Heart right ventricle (tissue), 16 donors: ENCODE measurements at regions not wholly inside any gene's neighbourhood (a gene's known extent, or its start where the extent isn't known, plus 50 kb on each side); places are given as distances from the start of the nearest gene placed in this dataset.
"Not testable (repeated sequence)": the region's sequence is repeated elsewhere in the genome, so short reads cannot be mapped to it uniquely, and the experiment has no call there.

Experiments
- ATAC-seq, 8 donors: fragments of 200-7000 bp; cut with Tn5 transposase; one replicate each; pipeline ENCODE4 v1.9.1; 2020; ENCODE audit warnings: mild to moderate bottlenecking in 8 of 8, moderate library complexity in 8 of 8, moderate number of reproducible peaks in 1 of 8
- DNase-seq, 2 donors: peaks; one replicate each; pipeline ENCODE4 v3.0.0-alpha.2; 2020
- H3K27ac ChIP-seq, 10 donors: fragments of 200-600 bp; sonication (generic) in 2 of 10; one replicate each; pipeline versions ENCODE4 v1.5.0 to v1.8.0; 2020 to 2022; ENCODE audit warnings: mild to moderate bottlenecking in 3 of 10
- H3K27me3 ChIP-seq, 7 donors: fragments of 200-600 bp; one replicate each; pipeline ENCODE4 v1.8.0; 2021 to 2022; ENCODE audit warnings: mild to moderate bottlenecking in 2 of 7
- H3K36me3 ChIP-seq, 9 donors: fragments of 200-600 bp; sonication (generic) in 1 of 9; one replicate each; pipeline versions ENCODE4 v1.5.0 to v1.8.0; 2020 to 2022; ENCODE audit warnings: mild to moderate bottlenecking in 2 of 9
- H3K4me1 ChIP-seq, 9 donors: fragments of 200-600 bp; sonication (generic) in 1 of 9; one replicate each; pipeline versions ENCODE4 v1.5.0 to v1.8.0; 2020 to 2022; ENCODE audit warnings: mild to moderate bottlenecking in 4 of 9
- H3K4me3 ChIP-seq, 10 donors: fragments of 200-600 bp; sonication (generic) in 2 of 10; one replicate each; pipeline versions ENCODE4 v1.5.0 to v1.8.0; 2020 to 2022; ENCODE audit warnings: mild to moderate bottlenecking in 7 of 10, moderate library complexity in 2 of 10
- H3K9me3 ChIP-seq, 11 donors: fragments of 200-600 bp in 10 of 11; sonication (generic) in 2 of 11; one replicate each; pipeline versions ENCODE4 v1.5.0 to v1.8.0; 2013 to 2022; ENCODE audit warnings: mild to moderate bottlenecking in 2 of 11, control low read depth in 1 of 11, moderate library complexity in 1 of 11
- CTCF ChIP-seq, 9 donors: fragments of 200-600 bp; sonication (generic) in 2 of 9; IDR thresholded peaks; one replicate each; pipeline versions ENCODE4 v1.5.0 to v1.8.0; 2021 to 2022; ENCODE audit warnings: antibody characterized with exemption in 9 of 9, mild to moderate bottlenecking in 5 of 9, moderate library complexity in 1 of 9
- WGBS, 2 donors: extraction: QIAGEN DNeasy Blood & Tissue Kit; methylation state at CpG; one replicate each; pipeline ENCODE4 v1.1.7; 2013; ENCODE audit warnings: inconsistent platforms in 1 of 2; 5-methylcytosine and 5-hydroxymethylcytosine counted together
- intact Hi-C, 10 donors: fragments of 100-400 bp; cut with DNase I; formaldehyde crosslinking; loops; one replicate each; pipeline versions ENCODE4 v1.11.1 to v1.14.2; 2022
- donor health status: Arrhythmogenic right ventricular cardiomyopathy.
- donor health status: ischemic (EF 13 %, LVEDD 7.1; RV severe dilation, severe dysfunction).
- donor health status: healthy with polysubstance abuse.
- donor health status: DM: no; HTN: yes; CAD: no.
- donor health status: DM: no; HTN: no; CAD: no.
- donor health status: ischemic (EF 25% LVEDD 6.9; RV normal size, moderate dysfunction).
- donor health status: ischemic (EF 25% LVEDD 5.7; RV mildly dilated, moderate dysfunction).
- donor health status: healthy.
- donor health status: DM: yes; HTN: yes; CAD: no.
- donor health status: Ischemic cardiomyopathy.
- donor health status: ischemic (EF 35%, LVEDD 5.7; RV mildly dilated, moderate dysfunction).
- donor health status: nonischemic (EF 11% LVEDD 7.7; RV severe dilation, severe dysfunction).
- donor health status: DM: yes; HTN: yes; CAD: no.
- donor health status: PGD.
- donor health status: ischemic (EF 29% LVEDD 5.4; RV normal size, mild dysfunction).
- donor health status: nonischemic (EF 23%, LVEDD 6.1; RV moderate dilation, normal function).

- DNase-seq (peak in 1 of 2 donors; percentile 6), ATAC-seq (peak in 1 of 8 donors; percentile 34)
- no peaks in the 10 kb centered on the region for H3K36me3 ChIP-seq
- H3K9me3 ChIP-seq = no peaks in the 10 kb centered on the region
- no peaks in the 10 kb centered on the region for H3K4me1 ChIP-seq
- H3K27me3 ChIP-seq = no peaks in the 10 kb centered on the region
- no peak for TF ChIP-seq CTCF (IDR thresholded peaks at IDR 0.05)
- intact Hi-C loops = no loop called here
- no peak overlapping the region for H3K4me3 ChIP-seq
- WGBS, 2 donors = 30 to 45% methylated on average over 5 of the region's 5 CpGs
- no peak overlapping the region for H3K27ac ChIP-seq
Measured at GRCh38 chr3:80733522-80734176, 965.9 kb upstream of the ROBO1 start.

- H3K27me3 ChIP-seq, H3K36me3 ChIP-seq, H3K4me1 ChIP-seq, H3K9me3 ChIP-seq, H3K27ac ChIP-seq, intact Hi-C loops, H3K4me3 ChIP-seq, DNase-seq, ATAC-seq: not testable (repeated sequence)
- WGBS, 2 donors = 85 to 91% methylated on average over 3 of the region's 3 CpGs
Measured at GRCh38 chr3:80727561-80727960, 959.8 kb upstream of the ROBO1 start.

GRCh38 chr3:80709597-80710322 lies 942.0 kb upstream of the ROBO1 start:
- peaks cover 0 to 44% (median 0%) of the 10 kb centered on the region in 11 donors for H3K9me3 ChIP-seq
- H3K4me1 ChIP-seq, H3K36me3 ChIP-seq, DNase-seq, ATAC-seq, intact Hi-C loops, H3K4me3 ChIP-seq, H3K27ac ChIP-seq, H3K27me3 ChIP-seq: not testable (repeated sequence)
- 74 to 77% methylated on average over 5 of the region's 5 CpGs for WGBS, 2 donors

GRCh38 chr3:80705290-80705689 lies 937.5 kb upstream of the ROBO1 start:
- WGBS, 2 donors = 76 to 100% methylated on average over 1 of the region's 1 CpG
- intact Hi-C loops = no loop called here
- Histone ChIP-seq H3K27ac (no peak overlapping the region), H3K4me1 (no peaks in the 10 kb centered on the region), H3K27me3 (no peaks in the 10 kb centered on the region), H3K36me3 (no peaks in the 10 kb centered on the region), H3K4me3 (no peak overlapping the region), H3K9me3 (peaks cover 0 to 43% (median 0%) of the 10 kb centered on the region in 11 donors)
- ATAC-seq (no peak), DNase-seq (no peak)
- TF ChIP-seq CTCF (IDR thresholded peaks at IDR 0.05) = no peak

- intact Hi-C loops = no loop called here
- TF ChIP-seq CTCF (IDR thresholded peaks at IDR 0.05) = no peak
- no peak for DNase-seq
- WGBS, 2 donors = 73 to 80% methylated on average over 1 of the region's 1 CpG
- Histone ChIP-seq H3K27ac (no peak overlapping the region), H3K4me3 (no peak overlapping the region), H3K4me1 (no peaks in the 10 kb centered on the region), H3K36me3 (no peaks in the 10 kb centered on the region), H3K9me3 (peaks cover 0 to 21% (median 0%) of the 10 kb centered on the region in 11 donors), H3K27me3 (no peaks in the 10 kb centered on the region)
- ATAC-seq = no peak
Measured at GRCh38 chr3:80701349-80701748, 933.6 kb upstream of the ROBO1 start.
